ENCODE measurements at regions not wholly inside any gene's neighbourhood (a gene's known extent, or its start where the extent isn't known, plus 50 kb on each side); places are given as distances from the start of the nearest gene placed in this dataset.

- TF ChIP-seq CTCF (IDR thresholded peaks at IDR 0.05; ENCODE audit: low read depth, low read length) (no peak), EZH2phosphoT487 (IDR thresholded peaks at IDR 0.05; ENCODE audit: low read depth) (no peak)
Measured at GRCh38 chr17:77499699-77500435, 359.1 kb downstream of the SEC14L1 start.

All from OCI-LY3 (cell line).